ENCODE measurements at regions not wholly inside any gene's neighbourhood (a gene's known extent, or its start where the extent isn't known, plus 50 kb on each side); places are given as distances from the start of the nearest gene placed in this dataset.
A peak's percentile ranks its signal among the peaks of the same experiment; 100 is the strongest.

- TF ChIP-seq CTCF (IDR thresholded peaks at IDR 0.05; ENCODE audit: low read depth, low read length), result peak; percentile 48
- no peak for DNase-seq
- Histone ChIP-seq H3K36me3 (no peaks in the 10 kb centered on the region), H3K9me3 (ENCODE audit: severe bottlenecking) (no peaks in the 10 kb centered on the region), H3K27me3 (ENCODE audit: insufficient read depth, low read depth, severe bottlenecking) (peaks cover 20% of the 10 kb centered on the region), H3K27ac (no peak overlapping the region), H3K4me3 (ENCODE audit: low read depth, low read length) (no peak overlapping the region)
These were observed 78.5 kb upstream of the NTRK3 start for GRCh38 chr15:88335074-88335473.

- TF ChIP-seq CTCF (IDR thresholded peaks at IDR 0.05; ENCODE audit: low read depth, low read length), result no peak
- no peaks in the 10 kb centered on the region for H3K36me3 ChIP-seq
- no peak for DNase-seq
- no peak overlapping the region for H3K27ac ChIP-seq
- H3K9me3 ChIP-seq (ENCODE audit: severe bottlenecking), result no peaks in the 10 kb centered on the region
- H3K27me3 ChIP-seq (ENCODE audit: insufficient read depth, low read depth, severe bottlenecking), result peaks cover 19% of the 10 kb centered on the region
- no peak overlapping the region for H3K4me3 ChIP-seq (ENCODE audit: low read depth, low read length)
These were observed 77.9 kb upstream of the NTRK3 start for GRCh38 chr15:88334436-88334835.

- Histone ChIP-seq H3K9me3 (ENCODE audit: severe bottlenecking) (no peaks in the 10 kb centered on the region), H3K4me3 (ENCODE audit: low read depth, low read length) (no peak overlapping the region), H3K27me3 (ENCODE audit: insufficient read depth, low read depth, severe bottlenecking) (peaks cover 4% of the 10 kb centered on the region), H3K36me3 (no peaks in the 10 kb centered on the region), H3K27ac (no peak overlapping the region)
- TF ChIP-seq CTCF (IDR thresholded peaks at IDR 0.05; ENCODE audit: low read depth, low read length), result peak; percentile 86
- DNase-seq, result peak; percentile 84
These were observed 74.8 kb upstream of the NTRK3 start for GRCh38 chr15:88331291-88331690.

- no peak for TF ChIP-seq CTCF (IDR thresholded peaks at IDR 0.05; ENCODE audit: low read depth, low read length)
- no peak overlapping the region for H3K4me3 ChIP-seq (ENCODE audit: low read depth, low read length)
- DNase-seq, result no peak
- H3K27ac ChIP-seq, result no peak overlapping the region
- H3K27me3 ChIP-seq (ENCODE audit: insufficient read depth, low read depth, severe bottlenecking), result no peaks in the 10 kb centered on the region
- H3K9me3 ChIP-seq (ENCODE audit: severe bottlenecking), result no peaks in the 10 kb centered on the region
- no peaks in the 10 kb centered on the region for H3K36me3 ChIP-seq
These were observed 70.4 kb upstream of the NTRK3 start for GRCh38 chr15:88326924-88327323.

GRCh38 chr15:88324741-88325065 lies 68.2 kb upstream of the NTRK3 start:
- DNase-seq, result no peak
- Histone ChIP-seq H3K27me3 (ENCODE audit: insufficient read depth, low read depth, severe bottlenecking) (no peaks in the 10 kb centered on the region), H3K9me3 (ENCODE audit: severe bottlenecking) (no peaks in the 10 kb centered on the region), H3K36me3 (no peaks in the 10 kb centered on the region), H3K27ac (no peak overlapping the region), H3K4me3 (ENCODE audit: low read depth, low read length) (no peak overlapping the region)
- no peak for TF ChIP-seq CTCF (IDR thresholded peaks at IDR 0.05; ENCODE audit: low read depth, low read length)

- Histone ChIP-seq H3K27me3 (ENCODE audit: insufficient read depth, low read depth, severe bottlenecking) (no peaks in the 10 kb centered on the region), H3K36me3 (no peaks in the 10 kb centered on the region), H3K27ac (no peak overlapping the region), H3K4me3 (ENCODE audit: low read depth, low read length) (no peak overlapping the region), H3K9me3 (ENCODE audit: severe bottlenecking) (no peaks in the 10 kb centered on the region)
- no peak for TF ChIP-seq CTCF (IDR thresholded peaks at IDR 0.05; ENCODE audit: low read depth, low read length)
- DNase-seq, result no peak
These were observed 67.6 kb upstream of the NTRK3 start for GRCh38 chr15:88323976-88324740.
